ENCODE measurements at regions not wholly inside any gene's neighbourhood (a gene's known extent, or its start where the extent isn't known, plus 50 kb on each side); places are given as distances from the start of the nearest gene placed in this dataset.

DNA sequence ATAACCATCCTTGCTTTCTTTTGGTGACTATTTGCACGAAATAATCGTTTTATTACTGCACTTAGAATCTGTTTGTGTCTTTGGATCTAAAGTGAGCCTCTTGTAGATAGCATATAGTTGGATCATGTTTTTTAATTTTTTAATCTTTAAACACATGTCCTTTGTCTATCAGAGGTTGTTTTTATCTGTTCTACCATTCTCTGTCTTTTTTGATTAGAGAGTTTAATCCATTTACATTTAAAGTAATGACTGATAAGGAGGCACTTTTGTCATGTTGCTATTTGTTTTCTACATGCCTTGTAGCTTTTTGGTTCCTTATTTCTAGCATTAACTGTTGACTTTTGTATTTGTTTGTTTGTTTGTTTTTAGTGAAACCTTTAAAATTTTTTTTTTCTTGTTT lies 506.2 kb upstream of the RGS6 start:
- no peak overlapping the region for H2BK120ac ChIP-seq (ENCODE audit: low read depth, low read length, poor library complexity, severe bottlenecking)
- no peak overlapping the region for H2BK5ac ChIP-seq (ENCODE audit: insufficient read length, low read length)
- no peak overlapping the region for H2AFZ ChIP-seq (ENCODE audit: low read length)
- no peaks in the 10 kb centered on the region; the same call in 1 of the 2 replicates for H3K4me1 ChIP-seq (ENCODE audit: insufficient read depth, low read length)
- H3K9ac ChIP-seq (ENCODE audit: extremely low read depth, insufficient read length, low read length): no peak overlapping the region
- H3K23ac ChIP-seq (ENCODE audit: insufficient read length, low read depth, low read length): no peak overlapping the region
- no peaks in the 10 kb centered on the region for H3K27me3 ChIP-seq (ENCODE audit: insufficient read depth, low read length)
- no peak overlapping the region for H2BK12ac ChIP-seq (ENCODE audit: insufficient read length, low read depth, low read length)
- Mint-ChIP-seq H3K9me3 (peaks cover 35 to 37% of the 10 kb centered on the region in 2 experiments), H3K36me3 (ENCODE audit: insufficient read depth in 1 of 3, low read depth in 3 of 3) (peaks cover 32 to 48% (median 36%) of the 10 kb centered on the region in 3 experiments), H3K27ac (no peak overlapping the region), H3K4me1 (peaks cover 24 to 33% of the 10 kb centered on the region in 2 experiments), H3K27me3 (ENCODE audit: low read depth) (no peaks in the 10 kb centered on the region), H3K4me3 (no peak overlapping the region)
- no peaks in the 10 kb centered on the region for H3K79me2 ChIP-seq (ENCODE audit: insufficient read depth, low read length)
- no peak overlapping the region for H2BK20ac ChIP-seq (ENCODE audit: low read depth, low read length, poor library complexity, severe bottlenecking)
- no peak overlapping the region for H4K91ac ChIP-seq (ENCODE audit: insufficient read length, low read depth, low read length)
- H3K18ac ChIP-seq (ENCODE audit: insufficient read length, low read depth, low read length): no peak overlapping the region
- H3K27ac ChIP-seq (ENCODE audit: insufficient read length, low read depth, low read length): no peak overlapping the region
- H2BK15ac ChIP-seq (ENCODE audit: low read depth, low read length): no peak overlapping the region
- no peak for DNase-seq
- H3K23me2 ChIP-seq (ENCODE audit: insufficient read length, low read depth, low read length, poor library complexity, severe bottlenecking): no peaks in the 10 kb centered on the region
- H4K20me1 ChIP-seq (ENCODE audit: control insufficient read depth, insufficient read depth, insufficient read length): no peaks in the 10 kb centered on the region
- H3K4ac ChIP-seq (ENCODE audit: low read depth, low read length): no peak overlapping the region
- H4K5ac ChIP-seq (ENCODE audit: insufficient read length, low read depth, low read length): no peak overlapping the region
- no peak overlapping the region for H3K56ac ChIP-seq (ENCODE audit: insufficient read length, low read depth, low read length)
- no peak overlapping the region for H2AK5ac ChIP-seq (ENCODE audit: insufficient read length, low read length)
- H3K9me3 ChIP-seq (ENCODE audit: control insufficient read depth, low read depth, low read length): no peaks in the 10 kb centered on the region
- H3T11ph ChIP-seq (ENCODE audit: low read length): no peak overlapping the region
- no peak overlapping the region for H3K14ac ChIP-seq (ENCODE audit: insufficient read depth, low read length)
- H4K8ac ChIP-seq (replicated peaks; ENCODE audit: insufficient read length, low read depth, low read length): no peak overlapping the region
- no CpG with 5 or more reads among the region's 2 CpGs for WGBS (ENCODE audit: extremely low coverage, insufficient read length, low lambda C conversion rate)
- H3K4me2 ChIP-seq (ENCODE audit: insufficient read depth, insufficient read length, low read length): no peak overlapping the region
- TF ChIP-seq, protein P1, sequence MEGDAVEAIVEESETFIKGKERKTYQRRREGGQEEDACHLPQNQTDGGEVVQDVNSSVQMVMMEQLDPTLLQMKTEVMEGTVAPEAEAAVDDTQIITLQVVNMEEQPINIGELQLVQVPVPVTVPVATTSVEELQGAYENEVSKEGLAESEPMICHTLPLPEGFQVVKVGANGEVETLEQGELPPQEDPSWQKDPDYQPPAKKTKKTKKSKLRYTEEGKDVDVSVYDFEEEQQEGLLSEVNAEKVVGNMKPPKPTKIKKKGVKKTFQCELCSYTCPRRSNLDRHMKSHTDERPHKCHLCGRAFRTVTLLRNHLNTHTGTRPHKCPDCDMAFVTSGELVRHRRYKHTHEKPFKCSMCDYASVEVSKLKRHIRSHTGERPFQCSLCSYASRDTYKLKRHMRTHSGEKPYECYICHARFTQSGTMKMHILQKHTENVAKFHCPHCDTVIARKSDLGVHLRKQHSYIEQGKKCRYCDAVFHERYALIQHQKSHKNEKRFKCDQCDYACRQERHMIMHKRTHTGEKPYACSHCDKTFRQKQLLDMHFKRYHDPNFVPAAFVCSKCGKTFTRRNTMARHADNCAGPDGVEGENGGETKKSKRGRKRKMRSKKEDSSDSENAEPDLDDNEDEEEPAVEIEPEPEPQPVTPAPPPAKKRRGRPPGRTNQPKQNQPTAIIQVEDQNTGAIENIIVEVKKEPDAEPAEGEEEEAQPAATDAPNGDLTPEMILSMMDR (conservative IDR thresholded peaks at IDR 0.05): no peak
- H3K79me1 ChIP-seq (ENCODE audit: insufficient read depth, low read depth, low read length, poor library complexity, severe bottlenecking): peaks cover 3% of the 10 kb centered on the region
